Cardiac muscle cell (in vitro differentiated cells and primary cell): ENCODE measurements at regions not wholly inside any gene's neighbourhood (a gene's known extent, or its start where the extent isn't known, plus 50 kb on each side); places are given as distances from the start of the nearest gene placed in this dataset.

Source experiments
- DNase-seq, 2 donors: peaks; one replicate each; pipeline versions ENCODE4 v3.0.0 to v3.0.0-alpha.2; 2010 to 2017; ENCODE audit warnings: low read depth in 1 of 2, low spot score in 1 of 2
- H3K27ac ChIP-seq: fragments of 200-600 bp; sonication (generic); 2 replicates; pipeline ENCODE4 v1.5.1; 2016
- H3K27me3 ChIP-seq: fragments of 200-600 bp; sonication (generic); 2 replicates; pipeline ENCODE4 v1.6.0; 2016; ENCODE audit warnings: control low read depth
- H3K36me3 ChIP-seq: fragments of 200-600 bp; sonication (generic); 2 replicates; pipeline ENCODE4 v1.5.1; 2016; ENCODE audit warnings: control low read depth
- H3K4me1 ChIP-seq: fragments of 200-600 bp; sonication (generic); 2 replicates; pipeline ENCODE4 v1.8.1; 2017; ENCODE audit warnings: low read depth, mild to moderate bottlenecking, mixed run types
- H3K4me3 ChIP-seq: fragments of 200-600 bp; sonication (generic); 2 replicates; pipeline ENCODE4 v1.5.1; 2016; ENCODE audit warnings: mild to moderate bottlenecking
- H3K9me3 ChIP-seq: fragments of 200-600 bp; sonication (generic); 2 replicates; pipeline ENCODE4 v1.5.1; 2017; ENCODE audit warnings: low read depth, mild to moderate bottlenecking, control low read depth
- TF ChIP-seq, protein P1 (sequence below): IDR thresholded peaks from 2 replicates; pipeline ENCODE4 v1.5.1; 2012; ENCODE audit warnings: low read depth, mild to moderate bottlenecking, low read length

DNA sequence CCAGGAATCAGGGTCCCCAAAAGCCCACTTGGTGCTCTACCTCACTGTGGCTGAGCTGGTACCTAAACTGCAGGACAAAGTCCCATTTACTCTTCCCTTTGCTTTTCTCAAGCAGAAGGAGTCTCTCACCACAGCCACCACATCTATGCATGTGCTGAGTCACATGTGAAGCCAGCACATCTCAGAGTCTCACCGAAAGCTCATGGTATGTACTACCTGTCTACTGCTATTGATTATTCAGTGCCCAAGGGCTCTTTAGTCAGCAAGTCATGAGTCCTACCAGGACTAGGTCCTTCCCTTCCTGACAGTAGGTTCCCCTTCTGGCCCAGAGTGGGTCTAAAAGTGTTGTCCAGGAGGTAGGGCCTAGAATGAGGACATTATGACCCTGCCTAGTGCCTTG lies 130.7 kb upstream of the NTRK2 start:
- no peak for DNase-seq
- Histone ChIP-seq H3K9me3 (no peaks in the 10 kb centered on the region), H3K4me1 (no peaks in the 10 kb centered on the region), H3K27me3 (no peaks in the 10 kb centered on the region), H3K27ac (no peak overlapping the region), H3K4me3 (no peak overlapping the region), H3K36me3 (no peaks in the 10 kb centered on the region)
- TF ChIP-seq, protein P1, sequence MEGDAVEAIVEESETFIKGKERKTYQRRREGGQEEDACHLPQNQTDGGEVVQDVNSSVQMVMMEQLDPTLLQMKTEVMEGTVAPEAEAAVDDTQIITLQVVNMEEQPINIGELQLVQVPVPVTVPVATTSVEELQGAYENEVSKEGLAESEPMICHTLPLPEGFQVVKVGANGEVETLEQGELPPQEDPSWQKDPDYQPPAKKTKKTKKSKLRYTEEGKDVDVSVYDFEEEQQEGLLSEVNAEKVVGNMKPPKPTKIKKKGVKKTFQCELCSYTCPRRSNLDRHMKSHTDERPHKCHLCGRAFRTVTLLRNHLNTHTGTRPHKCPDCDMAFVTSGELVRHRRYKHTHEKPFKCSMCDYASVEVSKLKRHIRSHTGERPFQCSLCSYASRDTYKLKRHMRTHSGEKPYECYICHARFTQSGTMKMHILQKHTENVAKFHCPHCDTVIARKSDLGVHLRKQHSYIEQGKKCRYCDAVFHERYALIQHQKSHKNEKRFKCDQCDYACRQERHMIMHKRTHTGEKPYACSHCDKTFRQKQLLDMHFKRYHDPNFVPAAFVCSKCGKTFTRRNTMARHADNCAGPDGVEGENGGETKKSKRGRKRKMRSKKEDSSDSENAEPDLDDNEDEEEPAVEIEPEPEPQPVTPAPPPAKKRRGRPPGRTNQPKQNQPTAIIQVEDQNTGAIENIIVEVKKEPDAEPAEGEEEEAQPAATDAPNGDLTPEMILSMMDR, result no peak

DNA sequence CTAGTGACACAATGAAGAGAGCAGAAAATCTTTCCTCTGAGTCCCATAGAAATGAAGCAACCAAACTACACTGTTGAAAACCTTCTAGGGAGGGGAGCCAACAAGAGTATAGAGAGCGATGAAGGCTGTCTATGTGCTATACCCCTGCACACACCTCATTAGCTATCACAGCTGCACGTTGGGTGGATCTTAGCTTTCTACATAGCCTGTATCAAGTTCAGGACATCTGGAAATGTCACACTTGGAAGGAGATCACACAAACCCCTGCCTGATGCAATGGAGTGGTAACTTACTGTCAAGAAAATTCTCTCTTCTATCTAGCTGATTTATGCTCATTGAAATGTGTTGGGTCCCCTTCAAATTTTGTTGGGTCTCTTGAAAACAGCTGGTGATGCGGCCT lies 127.0 kb upstream of the NTRK2 start:
- no peaks in the 10 kb centered on the region for H3K27me3 ChIP-seq
- no peaks in the 10 kb centered on the region for H3K9me3 ChIP-seq
- H3K4me1 ChIP-seq, result no peaks in the 10 kb centered on the region
- TF ChIP-seq, protein P1, result no peak
- no peak overlapping the region for H3K4me3 ChIP-seq
- H3K36me3 ChIP-seq, result no peaks in the 10 kb centered on the region
- H3K27ac ChIP-seq, result no peak overlapping the region
- DNase-seq, result no peak

DNA sequence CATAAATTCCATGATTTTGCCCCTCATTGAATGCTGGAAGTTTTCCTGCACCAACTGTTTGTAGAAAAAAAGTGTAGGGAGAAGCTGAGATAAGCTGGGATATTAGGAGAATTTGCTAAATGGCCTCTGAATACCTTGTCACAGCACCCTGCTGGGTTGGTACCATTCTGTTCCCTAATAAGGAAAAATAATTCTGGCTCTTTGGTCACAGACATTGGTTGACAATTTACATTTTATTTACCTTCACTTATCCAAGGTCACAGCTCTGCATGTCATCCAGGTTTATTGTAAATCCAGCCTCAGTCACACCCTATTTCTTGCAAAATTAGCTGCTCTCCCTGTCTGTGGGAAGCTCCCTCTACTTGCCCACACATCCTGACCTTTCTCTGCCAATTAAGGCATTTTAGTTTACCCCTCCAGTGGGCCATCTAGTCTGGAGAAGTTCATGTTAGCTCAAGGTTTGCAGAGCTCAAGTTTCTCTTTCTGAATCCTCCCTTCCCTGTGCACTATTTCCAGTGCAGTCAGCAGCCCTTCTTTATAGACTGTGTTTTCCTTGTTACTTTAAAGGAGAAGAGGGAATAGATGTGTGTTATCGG lies 115.4 kb upstream of the NTRK2 start:
- H3K36me3 ChIP-seq, result no peaks in the 10 kb centered on the region
- H3K27ac ChIP-seq, result no peak overlapping the region
- no peaks in the 10 kb centered on the region for H3K4me1 ChIP-seq
- H3K4me3 ChIP-seq, result no peak overlapping the region
- no peaks in the 10 kb centered on the region for H3K27me3 ChIP-seq
- TF ChIP-seq, protein P1, result no peak
- DNase-seq, result no peak
- no peaks in the 10 kb centered on the region for H3K9me3 ChIP-seq

DNA sequence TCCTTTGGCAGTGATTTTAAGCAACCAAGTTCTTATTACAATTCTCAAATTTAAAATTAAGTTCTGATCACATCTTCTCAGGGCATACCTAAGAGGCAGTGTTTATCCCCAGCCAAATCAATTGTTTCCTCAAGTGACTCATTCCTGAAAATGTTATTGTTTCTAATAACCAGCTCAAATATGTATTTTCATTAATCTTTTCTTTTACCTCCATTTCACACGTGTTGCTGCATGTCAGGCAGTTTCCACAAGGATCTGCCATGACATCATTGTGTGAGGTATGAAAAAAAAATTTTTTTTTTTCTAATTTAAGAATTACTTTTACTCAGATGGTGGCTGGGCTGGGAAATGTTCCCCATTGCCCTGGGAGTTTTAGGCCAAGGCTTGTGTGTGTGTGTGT lies 113.0 kb upstream of the NTRK2 start:
- no peak for DNase-seq
- TF ChIP-seq, protein P1, result no peak
- Histone ChIP-seq H3K4me3 (no peak overlapping the region), H3K4me1 (no peaks in the 10 kb centered on the region), H3K36me3 (no peaks in the 10 kb centered on the region), H3K9me3 (no peaks in the 10 kb centered on the region), H3K27ac (no peak overlapping the region), H3K27me3 (no peaks in the 10 kb centered on the region)

DNA sequence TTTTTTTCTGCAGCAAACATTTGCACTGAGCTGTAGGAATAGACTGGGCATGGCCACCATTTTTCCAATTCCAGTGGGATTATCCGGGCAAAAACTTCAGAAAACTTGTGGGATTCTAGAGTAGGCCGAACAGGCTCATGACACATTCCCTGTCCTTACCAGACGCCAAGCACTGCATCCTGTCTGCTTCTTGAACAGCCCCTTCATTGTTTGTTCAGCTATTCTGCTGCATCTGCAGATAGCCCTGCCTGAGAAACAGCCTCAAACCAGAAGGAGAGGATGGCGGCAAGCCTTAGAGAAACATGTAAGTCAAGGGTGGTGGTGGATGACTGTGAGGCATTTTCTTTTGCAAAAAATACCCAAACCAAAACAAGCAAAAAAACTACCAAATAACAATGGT lies 111.8 kb upstream of the NTRK2 start:
- no peak for DNase-seq
- H3K27me3 ChIP-seq, result no peaks in the 10 kb centered on the region
- H3K4me3 ChIP-seq, result no peak overlapping the region
- TF ChIP-seq, protein P1, result no peak
- no peak overlapping the region for H3K27ac ChIP-seq
- H3K4me1 ChIP-seq, result no peaks in the 10 kb centered on the region
- H3K36me3 ChIP-seq, result no peaks in the 10 kb centered on the region
- H3K9me3 ChIP-seq, result no peaks in the 10 kb centered on the region

DNA sequence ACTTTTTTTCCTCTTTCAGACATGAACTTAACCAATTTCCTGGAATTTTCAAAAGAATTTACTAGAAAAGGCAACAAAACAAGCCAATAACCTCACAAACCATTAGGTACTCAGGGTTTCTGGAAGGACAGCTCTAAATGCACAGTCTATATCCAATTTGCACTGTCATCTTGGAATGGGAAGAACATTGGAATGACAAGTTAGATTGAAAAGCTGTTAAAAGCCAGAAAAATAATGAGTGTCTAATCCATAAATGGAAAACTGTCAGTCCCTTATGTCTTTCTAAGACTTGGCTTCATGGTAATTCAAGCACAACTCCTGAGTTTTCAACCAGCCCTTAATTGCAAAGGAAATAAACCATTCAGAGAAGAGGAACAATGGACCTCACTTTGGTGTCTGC lies 105.8 kb upstream of the NTRK2 start:
- TF ChIP-seq, protein P1, result no peak
- no peaks in the 10 kb centered on the region for H3K9me3 ChIP-seq
- H3K4me3 ChIP-seq, result no peak overlapping the region
- H3K27ac ChIP-seq, result no peak overlapping the region
- no peaks in the 10 kb centered on the region for H3K27me3 ChIP-seq
- H3K4me1 ChIP-seq, result no peaks in the 10 kb centered on the region
- no peaks in the 10 kb centered on the region for H3K36me3 ChIP-seq
- DNase-seq, result no peak
